ENCODE measurements at regions not wholly inside any gene's neighbourhood (a gene's known extent, or its start where the extent isn't known, plus 50 kb on each side); places are given as distances from the start of the nearest gene placed in this dataset.
A peak's percentile ranks its signal among the peaks of the same experiment; 100 is the strongest.

DNA sequence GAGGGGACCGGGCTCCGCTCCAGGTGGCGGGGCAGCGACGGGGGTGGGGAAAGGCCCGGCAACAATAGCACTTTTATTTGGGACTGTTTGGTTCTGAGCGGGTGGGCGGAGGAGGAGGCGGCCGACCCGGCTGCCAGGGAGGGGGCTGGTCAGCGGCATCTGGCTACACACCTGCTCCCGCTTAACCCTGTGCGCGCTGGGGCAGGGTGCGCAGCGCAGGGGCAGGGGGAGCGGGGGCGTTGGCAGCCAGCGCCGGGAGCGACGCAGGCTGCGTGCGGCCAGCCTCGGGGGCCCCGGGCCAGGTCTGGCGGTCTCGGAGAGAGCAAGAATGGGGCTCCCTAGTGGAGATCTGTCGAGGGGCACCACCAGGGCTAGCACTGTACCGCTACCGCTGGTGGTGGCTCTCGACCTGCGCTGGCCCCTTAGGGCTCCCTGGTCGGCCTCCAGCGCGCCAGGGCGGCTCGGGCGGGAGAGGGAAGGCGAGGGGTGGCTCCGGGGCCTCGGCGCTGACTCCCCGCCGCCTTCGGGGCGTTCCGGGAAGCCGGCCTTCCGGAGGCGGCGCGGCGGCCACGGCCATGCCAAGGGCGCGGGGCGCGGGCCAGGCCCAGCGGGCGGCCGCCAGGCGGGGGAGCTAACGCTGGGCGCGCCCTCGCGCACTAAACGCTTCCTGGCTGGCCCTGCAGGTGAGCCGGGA is 92.4 kb downstream of the NCR2 start:
- DNase-seq: peak in 41 of 42 donors; percentile 31 to 78 (median 60)
- intact Hi-C loops (cut with DNase I): loop anchor here (5.0 to 10.0 kb wide), 2 partner anchors 120 to 257 kb away; partner anchors contain the start of gene FOXP4

DNA sequence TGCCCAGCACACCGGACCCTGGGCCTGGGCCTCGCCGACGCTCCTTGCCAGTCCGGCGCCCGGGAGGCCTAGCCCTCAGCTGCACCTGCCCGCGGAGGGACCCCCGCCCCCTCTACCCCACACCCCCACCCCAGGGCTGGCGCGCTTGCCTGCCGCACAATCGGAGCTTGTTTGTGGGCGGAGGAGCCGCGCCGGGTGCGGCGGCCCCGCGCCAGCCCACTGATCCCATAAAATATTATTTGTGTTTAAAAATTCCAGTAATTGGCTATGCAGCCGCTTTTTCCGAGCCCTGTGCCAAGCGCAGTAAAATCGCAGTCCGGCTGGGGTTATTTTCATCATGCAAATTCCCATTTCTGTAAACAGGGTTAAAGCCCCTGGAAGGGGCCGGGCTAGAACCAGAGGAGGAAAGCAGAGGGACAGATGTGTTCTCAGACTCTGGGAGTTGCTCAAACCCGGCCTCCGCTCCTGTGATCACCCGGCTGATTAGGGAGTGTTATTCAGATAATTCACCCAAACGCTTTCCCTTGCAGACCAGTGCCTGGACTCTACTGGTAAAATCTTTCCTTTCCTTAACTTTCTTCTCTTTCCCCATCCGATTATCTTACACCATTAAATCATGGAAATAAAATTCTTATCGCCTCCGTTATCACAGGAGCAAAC is 93.1 kb downstream of the NCR2 start:
- intact Hi-C loops (cut with DNase I): loop anchor here (5.0 to 10.0 kb wide), 2 partner anchors 119 to 256 kb away; partner anchors contain the start of gene FOXP4
- DNase-seq: peak in 24 of 42 donors; percentile 22 to 70 (median 46)

DNA sequence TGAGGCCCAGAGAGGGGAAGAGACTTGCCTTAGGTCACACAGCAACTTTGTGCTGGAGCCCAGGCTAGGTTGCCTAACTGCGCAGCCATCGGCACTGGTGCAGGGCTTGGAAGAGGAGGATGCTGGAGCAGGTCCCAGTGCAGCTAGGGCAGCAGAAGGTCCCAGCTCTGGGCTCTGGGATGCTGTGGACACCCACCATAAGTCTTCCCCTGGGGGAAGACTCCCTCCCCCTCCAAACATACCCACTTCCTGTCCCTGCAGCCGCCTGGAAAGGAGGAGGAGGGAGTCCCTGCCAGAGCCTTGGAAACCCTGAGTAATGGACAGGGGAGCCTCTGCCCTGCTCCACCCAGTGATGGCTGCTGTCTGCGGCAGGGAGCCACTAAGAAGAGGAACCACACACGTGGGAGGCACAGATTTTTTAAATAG is 93.6 kb downstream of the NCR2 start:
- intact Hi-C loops (cut with DNase I): loop anchor here (5.0 to 10.0 kb wide), 2 partner anchors 118 to 256 kb away; partner anchors contain the start of gene FOXP4
- DNase-seq: peak in 3 of 42 donors; percentile 6 to 39 (median 26)

DNA sequence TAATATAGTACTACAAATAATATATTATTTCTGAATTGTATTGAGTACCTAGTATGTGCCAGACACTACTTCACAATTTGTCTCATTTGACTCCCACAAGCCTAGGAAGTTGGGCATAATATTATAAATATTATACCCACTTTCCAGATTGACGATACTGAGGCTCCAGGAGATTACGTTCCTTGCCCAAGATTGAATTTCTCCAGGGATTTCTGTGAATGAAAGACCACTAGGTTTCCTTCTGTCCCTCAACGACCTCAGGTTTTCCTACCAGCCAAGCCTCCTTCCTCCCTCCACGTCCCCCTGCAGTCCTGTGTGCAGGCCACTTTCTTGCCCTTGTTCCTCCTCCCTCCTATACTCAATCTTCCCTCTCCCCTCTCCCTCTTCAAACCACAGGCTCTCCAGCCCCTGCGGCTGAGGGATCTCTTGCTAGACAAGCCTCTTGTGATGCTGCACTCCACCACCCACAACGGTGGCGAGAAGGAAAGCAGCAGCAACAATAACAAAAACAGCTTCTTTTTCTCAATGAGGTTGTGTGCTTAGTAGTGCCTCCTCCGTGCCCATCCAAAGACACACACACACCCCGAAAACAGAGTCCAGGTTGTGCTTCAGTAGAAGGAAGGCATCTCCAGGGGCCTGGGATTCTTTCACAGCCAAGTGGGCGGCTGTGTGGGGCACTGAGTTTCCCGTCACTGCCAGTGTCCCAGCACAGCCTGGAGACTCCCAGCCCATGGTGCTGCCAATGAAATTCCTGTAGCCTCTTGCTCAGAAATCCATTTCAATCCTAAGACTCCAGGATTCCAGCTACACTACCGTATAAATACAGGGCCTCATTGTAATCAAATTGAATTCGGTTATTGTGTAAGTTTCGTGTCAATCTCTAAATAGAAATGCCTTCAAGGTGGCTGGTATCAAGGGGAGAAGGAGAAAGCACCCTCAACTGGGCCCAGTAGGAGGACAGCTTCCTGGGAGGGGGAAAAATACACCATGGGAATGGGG is 94.4 kb downstream of the NCR2 start:
- DNase-seq: peak in 6 of 42 donors; percentile 22 to 53 (median 34)
- intact Hi-C loops (cut with DNase I): loop anchor here (5.0 to 10.0 kb wide), 2 partner anchors 117 to 255 kb away; partner anchors contain the start of gene FOXP4

DNA sequence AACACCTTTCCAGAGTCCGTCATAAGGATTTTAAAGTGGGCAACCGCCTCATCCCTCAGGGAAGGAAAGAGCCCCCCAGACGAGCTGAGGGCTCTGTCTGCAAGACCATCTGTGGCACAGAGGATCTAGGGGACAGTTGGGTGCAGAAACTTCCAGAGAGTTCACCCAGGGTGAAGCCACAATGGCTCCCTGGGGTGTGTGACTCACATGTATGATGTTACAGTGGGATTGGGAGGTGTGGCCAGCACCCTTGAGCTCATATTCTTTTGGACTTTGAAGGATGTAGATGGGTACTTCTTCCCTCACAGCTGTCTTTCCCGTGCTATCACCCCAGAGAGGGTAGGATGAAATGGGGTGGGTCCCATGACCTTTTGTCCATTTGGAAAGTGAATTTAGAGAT is 95.5 kb downstream of the NCR2 start:
- no peak for DNase-seq
- intact Hi-C loops (cut with DNase I): no loop called here

DNA sequence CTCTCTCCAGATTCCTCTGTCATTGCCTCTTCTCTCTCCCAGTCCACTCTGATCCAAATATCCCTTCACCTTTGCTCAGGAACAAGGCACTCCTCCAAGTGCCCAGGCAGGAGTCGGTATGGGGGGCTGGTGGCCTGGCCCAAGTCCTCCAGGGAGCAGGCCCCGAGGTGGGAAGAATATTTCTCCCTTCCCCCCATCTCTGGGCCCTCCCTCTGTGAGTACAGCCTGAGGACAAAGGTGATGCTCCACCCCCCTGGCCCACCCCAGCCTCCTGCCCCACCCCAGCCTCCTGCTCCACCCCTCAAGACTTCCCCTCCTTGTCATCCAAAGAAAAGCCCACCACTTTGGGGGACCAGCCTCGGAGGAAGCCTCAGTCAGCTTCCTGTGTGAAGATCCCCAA is 96.9 kb downstream of the NCR2 start:
- intact Hi-C loops (cut with DNase I): no loop called here

DNA sequence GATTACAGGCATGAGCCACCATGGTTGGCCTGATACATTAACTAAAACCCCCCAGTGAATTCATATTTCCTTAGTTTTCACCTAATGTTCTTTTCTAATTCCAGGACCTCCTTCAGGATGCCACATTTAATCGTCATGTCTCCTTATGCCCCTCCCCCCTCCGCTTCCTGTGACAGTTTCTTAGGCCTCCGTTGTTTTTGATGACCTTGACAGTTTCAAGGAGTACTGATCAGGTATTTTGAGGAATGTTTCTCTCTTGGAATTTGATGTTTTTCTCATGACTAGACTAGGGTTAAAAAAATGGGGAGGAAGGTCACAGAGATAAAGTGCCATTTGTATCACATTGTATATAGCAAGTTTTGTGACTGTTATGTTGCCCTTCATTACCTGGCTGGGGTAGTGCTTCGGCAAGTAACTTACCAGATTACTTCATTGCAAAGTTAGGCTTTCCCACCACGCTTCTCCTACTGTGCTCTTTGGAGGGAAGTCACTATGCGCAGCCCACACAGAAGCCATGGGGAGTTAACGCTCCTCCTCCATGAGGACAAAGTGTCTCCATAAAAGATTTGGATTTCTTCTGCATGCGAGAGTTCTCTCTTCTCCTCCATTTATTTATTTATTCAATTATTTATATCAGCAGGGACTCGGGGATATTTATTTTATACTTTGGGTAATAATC is 99.5 kb downstream of the NCR2 start:
- intact Hi-C loops (cut with DNase I): no loop called here
- DNase-seq: no peak

More for the DNA sequence above, 96.9 kb downstream of the NCR2 start:
- no peak for DNase-seq

DNA sequence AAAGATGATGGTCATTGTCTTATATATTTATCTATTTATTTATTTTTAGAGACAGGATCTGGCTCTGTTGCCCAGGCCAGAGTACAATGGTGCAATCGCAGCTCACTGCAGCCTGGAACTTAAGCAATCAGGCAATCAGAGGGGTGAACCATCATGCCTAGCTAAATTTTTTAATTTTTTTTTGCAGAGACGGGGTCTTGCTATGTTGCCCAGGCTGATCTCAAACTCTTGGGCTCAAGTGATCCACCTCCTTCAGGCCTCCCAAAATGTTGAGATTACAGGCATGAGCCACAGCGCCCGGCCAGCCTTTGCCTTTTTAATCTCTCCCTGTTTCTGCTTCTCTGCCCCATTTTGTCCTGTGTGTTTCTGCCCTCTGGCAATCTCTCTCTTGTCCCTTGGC is 102.2 kb downstream of the NCR2 start:
- intact Hi-C loops (cut with DNase I): no loop called here
- DNase-seq: no peak

DNA sequence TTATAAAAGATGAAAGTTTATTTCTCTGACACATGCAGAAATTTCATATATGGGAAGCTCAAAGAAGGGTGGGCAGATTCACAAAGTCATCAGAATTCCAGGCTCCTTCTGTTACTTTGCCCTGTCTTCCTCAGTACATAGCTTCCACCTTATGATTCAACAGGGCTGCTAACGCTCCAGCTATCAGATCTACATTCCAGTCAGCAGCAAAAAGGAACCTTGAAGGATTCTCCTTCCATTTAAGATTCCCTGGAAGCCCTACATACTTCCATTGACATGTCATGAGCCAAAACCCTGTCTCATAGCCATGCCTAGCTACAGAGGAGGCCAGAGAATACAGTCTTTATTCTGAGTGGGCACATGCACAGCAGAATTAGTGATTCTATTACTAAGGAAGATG is 103.3 kb downstream of the NCR2 start:
- intact Hi-C loops (cut with DNase I): no loop called here
- no peak for DNase-seq

DNA sequence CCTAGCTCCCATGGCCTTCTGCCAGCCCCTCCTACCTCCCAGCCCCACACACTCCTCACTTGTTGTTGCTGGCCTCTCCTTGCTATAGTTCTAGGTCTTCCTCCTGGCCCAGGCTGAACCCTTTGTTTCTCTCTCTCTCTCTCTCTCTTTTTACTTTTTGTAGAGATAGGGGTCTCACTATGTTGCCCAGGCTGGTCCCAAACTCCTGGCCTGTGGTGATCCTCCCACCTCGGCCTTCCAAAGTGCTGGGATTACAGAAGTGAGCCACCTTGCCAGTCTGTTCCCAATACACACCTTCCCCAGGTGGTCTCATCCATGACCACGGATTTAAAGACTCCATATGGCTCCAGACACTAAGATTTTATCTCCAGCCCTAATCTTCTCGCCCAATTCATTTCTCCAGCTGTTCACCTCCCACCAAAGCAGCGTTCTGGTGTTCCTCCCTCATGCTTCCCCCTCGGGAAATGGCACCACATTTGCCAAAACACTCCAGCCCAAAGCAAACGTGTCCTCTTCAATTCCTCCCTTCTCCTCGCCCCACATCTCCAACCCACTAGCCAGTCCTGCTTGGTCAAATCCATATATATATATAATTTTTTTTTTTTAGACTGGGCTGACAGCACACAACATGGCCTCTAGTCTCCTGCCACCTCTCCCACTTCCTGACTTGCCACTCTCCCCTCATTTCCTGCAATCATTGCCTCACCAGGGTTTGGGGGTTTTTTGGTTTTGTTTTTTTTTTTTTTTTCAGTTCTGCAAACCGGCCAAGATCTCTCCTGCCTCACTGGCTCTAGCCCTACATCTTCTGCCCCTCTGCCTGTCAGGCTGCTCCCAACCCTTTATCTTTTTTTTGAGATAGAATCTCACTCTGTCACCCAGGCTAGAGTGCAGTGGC is 104.4 kb downstream of the NCR2 start:
- intact Hi-C loops (cut with DNase I): no loop called here
- DNase-seq: no peak

DNA sequence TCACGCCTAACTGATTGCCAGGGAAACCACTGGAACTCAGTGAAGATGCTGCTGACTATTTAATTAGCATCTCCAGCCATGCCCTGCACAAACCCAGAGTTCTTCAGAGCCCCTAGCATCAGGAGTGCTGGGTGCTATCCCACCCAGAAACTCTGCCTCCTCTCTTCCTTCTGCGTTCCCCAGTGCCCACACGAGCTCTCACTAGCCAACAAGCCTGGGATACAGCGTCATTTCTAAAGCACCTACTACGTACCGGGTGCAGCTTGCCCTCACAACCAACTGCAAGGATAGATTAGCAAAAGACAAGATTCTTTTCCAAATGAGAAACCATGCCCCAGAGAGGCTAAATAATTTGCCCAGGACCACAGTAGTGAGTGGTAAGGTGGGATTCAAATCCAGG is 105.2 kb upstream of the FOXP4 start:
- DNase-seq: no peak
- intact Hi-C loops (cut with DNase I): no loop called here

DNA sequence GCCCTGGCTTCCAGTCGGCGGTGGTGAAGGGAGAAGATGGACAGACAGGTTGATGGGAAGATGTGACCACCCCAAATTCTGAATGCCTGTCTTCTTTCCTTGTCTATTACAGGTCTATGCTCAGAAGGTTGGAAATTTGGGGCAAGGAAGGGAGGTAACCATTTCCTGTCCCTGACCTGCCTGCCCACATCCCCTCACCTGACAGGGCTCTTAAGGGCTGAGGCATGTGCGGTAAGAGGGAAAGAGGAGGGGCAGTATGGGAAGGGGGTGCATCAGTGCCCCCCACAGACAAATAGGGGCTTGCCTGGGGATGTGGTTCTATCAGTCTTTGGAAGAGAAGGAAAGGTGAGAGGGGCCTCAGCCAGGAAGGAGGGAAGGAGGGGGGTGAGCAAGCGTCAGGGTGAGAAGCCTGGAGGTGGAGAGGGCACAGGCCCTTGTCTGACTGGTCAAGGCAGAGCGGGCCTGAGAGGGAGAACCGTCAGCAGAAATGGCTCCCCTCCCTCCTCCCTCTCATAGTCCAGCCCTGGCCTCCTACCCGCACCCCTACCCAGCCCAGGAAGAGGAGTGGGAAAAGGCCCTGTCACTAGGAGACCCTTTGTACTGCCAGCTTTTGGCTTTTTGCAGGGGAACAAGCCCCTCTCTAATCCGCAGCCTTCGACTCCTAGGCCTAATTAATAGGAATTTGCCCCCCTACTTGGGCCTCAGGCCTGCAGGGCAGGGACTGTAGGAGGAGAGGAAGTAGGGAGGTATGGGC is 104.4 kb upstream of the FOXP4 start:
- DNase-seq: no peak
- intact Hi-C loops (cut with DNase I): no loop called here

DNA sequence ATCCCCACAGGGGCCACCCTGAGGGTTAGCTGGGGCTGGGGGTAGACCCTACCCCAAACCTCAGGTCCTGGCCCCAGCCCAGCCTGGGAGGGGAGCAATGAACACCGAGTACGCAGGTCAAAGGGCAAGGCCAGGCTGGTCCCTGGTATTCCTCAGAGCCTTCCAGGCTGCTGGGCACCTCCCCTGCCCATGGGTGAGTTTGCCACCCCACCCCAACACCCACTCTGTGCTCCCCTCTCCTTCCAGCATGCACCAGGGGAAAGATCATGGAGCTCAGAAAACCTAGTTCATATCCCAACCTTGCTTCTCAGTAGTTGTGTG is 103.9 kb upstream of the FOXP4 start:
- DNase-seq: no peak
- intact Hi-C loops (cut with DNase I): no loop called here

DNA sequence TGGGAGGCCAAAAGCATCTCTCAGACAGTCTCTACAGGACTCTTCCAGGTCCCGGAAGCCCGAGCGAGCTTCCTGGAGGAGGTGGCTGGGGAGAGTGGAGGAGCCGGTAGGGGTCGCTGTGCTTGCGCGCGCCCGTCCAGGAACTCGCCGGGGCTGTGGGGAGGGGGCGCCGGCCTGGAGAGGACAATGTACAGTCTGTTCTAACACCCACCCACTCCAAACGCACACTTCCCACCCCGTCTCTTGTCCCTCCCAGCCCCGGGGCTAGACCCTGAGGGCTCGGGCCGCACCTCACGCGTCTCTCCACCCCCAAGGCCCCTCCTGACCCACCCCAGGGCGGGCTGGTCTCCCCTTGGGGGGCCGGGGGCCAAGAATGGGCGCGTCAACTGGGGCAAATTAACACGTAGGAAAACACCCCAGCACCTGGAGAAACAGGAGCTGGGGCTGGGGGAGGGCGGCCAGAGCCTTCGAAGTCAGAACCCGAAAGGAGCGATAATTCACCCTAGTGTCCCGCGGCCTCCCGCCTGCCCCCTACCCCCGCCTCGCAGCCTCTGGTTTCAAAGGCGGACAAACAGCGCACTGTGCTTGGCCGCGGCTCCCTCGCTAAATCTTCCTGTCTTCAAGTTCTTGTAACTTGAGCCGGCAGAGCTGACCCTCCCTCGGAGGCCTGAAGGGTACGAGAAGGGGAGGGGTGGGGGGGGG is 103.2 kb upstream of the FOXP4 start:
- intact Hi-C loops (cut with DNase I): no loop called here
- peak in 3 of 42 donors; percentile 10 to 37 (median 36) for DNase-seq

DNA sequence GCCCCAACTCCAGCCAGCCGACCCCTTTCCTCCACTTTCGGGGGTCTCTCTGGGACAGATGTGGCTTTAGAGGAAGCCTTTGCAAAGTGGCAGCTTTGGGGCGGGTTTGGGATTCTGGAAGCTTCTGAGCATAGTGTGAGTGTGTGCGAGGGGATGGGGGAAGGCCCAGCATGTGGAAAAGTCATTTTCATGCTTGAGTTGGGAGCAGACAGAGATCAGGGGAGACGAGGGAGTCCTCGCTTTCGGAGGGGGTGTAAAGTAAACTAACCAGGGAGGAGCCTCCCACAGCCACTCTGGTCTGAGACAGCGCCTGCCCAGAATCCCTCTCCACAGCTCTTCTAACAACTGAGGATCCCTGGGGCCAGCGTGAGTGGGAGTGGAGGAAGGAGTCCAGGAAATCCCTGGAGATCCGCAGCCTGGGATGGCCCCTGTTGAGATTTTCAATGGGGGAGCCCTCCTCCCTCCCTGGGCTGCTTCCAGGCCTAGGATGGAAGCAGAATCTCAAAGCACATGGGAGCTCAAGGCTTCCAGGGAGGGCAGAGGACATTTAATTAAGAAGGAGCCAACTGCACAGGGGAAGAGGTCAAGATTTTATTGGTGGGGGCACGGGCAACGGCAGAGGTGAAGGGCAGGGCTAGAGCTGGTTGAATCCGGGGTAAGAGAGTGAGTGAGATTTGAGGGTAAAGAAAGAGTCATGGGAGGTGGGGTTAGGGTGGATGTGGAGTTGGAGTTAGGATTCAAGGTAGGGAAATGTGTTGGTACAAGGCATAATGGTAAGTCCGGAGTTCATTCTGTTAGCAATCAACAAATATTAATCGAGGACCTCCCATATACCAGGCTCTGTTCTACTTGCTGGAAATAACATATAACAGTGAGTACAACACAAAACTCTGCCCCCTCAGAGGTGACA is 102.3 kb upstream of the FOXP4 start:
- no peak for DNase-seq
- intact Hi-C loops (cut with DNase I): no loop called here

DNA sequence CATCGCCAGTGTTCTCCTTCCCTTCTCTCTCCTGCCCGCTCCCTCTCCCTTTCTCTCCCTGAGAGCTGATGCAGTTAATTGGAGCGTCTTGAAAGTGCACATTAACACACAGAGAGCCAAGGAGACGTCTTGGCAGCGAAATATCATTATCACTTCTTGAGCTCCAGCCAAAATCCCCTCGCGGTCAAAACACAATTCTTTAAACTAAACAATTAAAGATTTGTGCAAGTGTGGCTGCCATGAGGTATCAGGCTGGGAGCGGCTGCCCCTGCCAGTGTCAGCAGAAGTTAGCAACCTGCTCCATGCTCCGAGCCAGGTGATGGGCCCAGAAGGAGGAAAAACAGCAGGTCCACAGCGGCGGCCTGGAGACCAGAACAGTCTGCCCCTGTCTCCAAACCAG is 100.9 kb upstream of the FOXP4 start:
- intact Hi-C loops (cut with DNase I): no loop called here

More for the DNA sequence above, 100.9 kb upstream of the FOXP4 start:
- DNase-seq: no peak
